IPS-11a (cell line): ENCODE measurements at regions not wholly inside any gene's neighbourhood (a gene's known extent, or its start where the extent isn't known, plus 50 kb on each side); places are given as distances from the start of the nearest gene placed in this dataset.
A peak's percentile ranks its signal among the peaks of the same experiment; 100 is the strongest.

Experiments
- H3K4me3 ChIP-seq: one replicate; pipeline ENCODE4 v1.5.1; 2013; ENCODE audit warnings: low read depth, low read length, control low read depth

- no peak overlapping the region for H3K4me3 ChIP-seq
Observed at GRCh38 chr20:63117151-63117550, 98.8 kb downstream of the YTHDF1 start.

DNA sequence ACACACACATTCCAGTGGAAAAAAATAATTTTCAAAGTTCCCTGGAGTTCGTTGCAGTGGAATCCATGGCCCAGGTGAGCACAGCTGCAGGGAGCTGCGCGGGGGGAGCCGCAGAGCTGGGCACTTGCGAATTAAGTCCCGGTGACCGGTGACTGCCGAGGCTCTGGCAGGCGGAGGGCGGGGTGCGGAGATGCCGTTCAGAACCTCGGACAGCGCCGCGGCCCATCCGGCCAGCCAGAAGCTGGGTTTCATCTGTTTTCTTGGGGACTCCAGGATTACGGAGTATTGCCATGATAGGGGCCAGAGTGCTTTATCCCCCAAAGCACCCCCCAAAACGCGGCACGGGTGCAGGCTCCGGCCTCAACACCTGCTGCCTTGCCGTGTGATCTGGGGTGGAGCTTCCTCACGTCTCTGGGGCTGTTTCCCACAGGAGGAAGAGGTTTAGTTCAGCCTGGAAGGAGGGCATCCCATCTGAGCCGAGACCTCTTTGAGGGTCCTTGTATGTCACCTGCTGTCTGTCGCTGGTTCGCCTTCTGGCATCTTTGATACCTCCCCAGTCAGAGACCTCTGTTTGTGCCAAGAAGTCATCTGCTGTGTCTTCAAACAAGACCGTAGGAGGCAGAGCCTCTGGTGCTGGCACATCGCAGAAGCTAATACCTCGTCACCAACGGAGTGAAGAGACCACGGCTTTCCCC, 99.4 kb downstream of the YTHDF1 start:
- no peak overlapping the region for H3K4me3 ChIP-seq

DNA sequence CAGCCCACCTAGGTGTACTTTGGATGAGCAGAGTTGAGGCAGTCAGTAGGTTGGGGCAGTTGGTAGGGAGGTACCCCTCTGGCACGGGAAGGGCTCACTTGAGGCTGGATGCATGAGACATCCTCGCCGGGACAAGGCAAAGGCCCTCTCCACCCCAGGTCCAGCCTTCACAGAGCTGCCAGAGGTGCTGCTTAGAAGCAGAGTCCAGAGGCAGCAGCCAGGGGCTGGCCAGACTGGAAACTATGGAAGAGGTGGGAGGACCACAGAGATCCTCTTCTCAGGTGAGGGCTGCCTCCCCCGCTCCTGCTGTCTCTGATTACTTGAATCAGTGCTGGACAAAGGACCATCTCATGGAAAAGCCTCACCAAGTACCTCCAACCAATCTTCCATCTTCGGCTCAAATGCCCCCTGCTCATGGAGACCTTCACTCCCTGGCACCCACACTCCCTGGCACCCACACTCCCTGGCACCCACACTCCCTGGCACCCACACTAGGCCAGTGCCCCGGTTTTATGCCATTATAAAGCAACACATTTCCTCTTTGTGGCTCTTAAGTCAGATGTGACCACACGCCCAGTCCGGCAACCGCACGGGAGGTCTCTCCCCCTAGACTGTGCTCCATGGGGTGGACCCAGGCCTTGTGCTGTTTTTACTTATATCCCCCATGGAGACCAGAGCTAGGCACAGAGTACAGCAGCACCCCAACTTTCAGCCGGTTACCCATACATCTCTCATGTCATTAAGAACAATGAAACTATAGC, 100.1 kb downstream of the YTHDF1 start:
- no peak overlapping the region for H3K4me3 ChIP-seq

- no peak overlapping the region for H3K4me3 ChIP-seq
Observed at GRCh38 chr20:63114693-63115311, 101.1 kb downstream of the YTHDF1 start.

DNA sequence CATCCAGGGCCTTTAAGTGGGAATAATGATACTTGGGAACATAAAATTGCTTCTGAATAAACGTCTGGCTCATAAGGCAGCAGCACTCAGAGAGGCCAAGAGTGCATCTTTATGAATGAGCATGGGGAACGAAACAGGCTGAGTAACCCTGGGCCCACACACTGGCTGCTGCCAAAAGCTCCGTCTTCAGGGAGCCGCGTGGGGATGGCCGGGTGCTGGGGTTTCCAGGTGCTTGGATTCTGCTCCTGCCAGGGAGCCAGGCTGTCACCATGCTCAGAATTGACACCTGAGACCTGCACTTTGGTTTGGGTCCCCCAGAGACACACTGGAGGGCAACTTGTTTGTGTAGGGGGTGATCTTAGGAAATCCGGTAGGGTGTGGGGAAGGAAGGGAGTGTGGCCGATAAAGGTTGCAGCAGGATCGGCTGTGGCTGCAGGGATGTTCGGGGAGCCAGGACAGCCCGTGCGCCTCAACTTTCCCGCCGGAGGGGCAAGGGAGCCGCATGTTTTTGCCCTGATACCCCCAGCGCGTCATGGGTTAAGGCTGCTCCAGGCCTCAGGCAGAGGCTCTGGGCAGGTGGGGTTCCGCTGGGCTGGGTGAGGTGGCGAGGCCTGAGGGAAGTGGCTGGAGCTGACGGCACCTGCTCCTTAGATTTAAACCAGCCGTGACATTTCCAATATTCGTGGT, 101.8 kb downstream of the YTHDF1 start:
- no peak overlapping the region for H3K4me3 ChIP-seq

- no peak overlapping the region for H3K4me3 ChIP-seq
Observed at GRCh38 chr20:63112491-63113219, 103.3 kb downstream of the YTHDF1 start.

- no peak overlapping the region for H3K4me3 ChIP-seq
Observed at GRCh38 chr20:63108247-63108646, 101.5 kb upstream of the BHLHE23 start.

DNA sequence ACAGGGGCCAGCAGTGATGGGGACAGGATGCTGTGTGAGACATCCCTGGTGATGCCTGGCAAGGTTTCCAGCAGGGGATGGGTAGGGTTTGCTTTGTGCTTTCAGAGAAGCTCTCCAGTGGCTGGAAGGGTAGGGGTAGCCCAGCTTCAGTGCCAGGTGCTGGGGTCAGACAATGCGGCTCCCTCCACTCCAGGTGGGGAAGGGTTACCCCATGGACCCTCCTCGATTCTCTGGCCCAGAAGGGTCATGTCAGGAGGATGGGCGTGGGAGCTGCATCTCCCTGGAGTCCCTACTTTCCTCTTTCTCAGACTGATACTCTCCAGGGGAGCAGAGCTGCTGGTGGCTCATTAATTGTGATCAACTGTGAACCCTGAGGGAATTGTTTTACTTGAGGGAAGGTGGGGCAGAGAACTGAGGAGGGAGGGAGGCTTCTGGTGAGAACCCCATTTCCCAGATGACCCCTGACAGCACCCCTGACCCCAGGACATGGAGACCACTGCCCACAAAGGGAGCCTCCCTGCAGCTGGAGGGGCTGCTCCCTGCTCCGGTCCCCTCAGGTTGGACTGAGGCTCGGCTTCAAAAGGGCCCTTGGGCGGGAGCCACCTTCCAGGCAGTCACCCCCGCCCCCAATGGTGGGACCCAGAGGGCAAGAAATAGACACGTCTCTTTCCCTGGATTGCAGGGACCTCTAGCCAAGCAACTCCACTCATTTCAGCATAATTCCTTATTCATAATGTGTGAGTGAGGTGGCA, 100.9 kb upstream of the BHLHE23 start:
- no peak overlapping the region for H3K4me3 ChIP-seq

DNA sequence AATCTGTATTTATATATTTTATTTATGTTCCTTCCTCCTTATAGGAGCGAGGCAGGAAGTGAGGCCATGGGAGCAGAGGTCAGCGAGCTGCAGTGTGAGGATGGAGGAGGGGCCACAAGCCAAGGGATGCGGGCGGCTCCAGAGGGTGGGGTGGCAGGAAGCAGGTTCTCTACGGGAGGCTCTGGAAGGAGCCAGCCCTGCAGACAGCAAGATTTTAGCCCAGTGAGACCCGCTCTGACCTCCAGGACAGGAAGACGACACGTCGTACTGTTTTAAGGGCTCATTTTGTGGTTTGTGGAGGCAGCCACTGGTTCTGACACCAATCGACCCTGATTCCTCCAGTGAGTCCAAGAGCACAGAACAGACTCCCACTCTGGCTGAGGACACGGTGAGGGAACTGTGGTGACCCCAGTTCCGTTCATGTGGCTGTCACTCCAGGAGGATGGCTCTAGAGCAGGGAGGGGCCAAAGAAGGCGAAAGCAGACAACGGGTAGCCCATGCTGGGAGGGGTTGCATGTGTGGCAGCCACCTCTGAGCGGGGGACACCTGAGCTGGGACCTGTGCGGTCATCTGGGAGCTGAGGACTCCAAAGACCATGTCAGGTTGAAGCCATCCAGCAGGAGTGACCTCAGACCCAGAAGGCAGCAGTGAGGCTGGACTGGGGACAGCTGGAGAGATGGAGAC, 100.1 kb upstream of the BHLHE23 start:
- no peak overlapping the region for H3K4me3 ChIP-seq

DNA sequence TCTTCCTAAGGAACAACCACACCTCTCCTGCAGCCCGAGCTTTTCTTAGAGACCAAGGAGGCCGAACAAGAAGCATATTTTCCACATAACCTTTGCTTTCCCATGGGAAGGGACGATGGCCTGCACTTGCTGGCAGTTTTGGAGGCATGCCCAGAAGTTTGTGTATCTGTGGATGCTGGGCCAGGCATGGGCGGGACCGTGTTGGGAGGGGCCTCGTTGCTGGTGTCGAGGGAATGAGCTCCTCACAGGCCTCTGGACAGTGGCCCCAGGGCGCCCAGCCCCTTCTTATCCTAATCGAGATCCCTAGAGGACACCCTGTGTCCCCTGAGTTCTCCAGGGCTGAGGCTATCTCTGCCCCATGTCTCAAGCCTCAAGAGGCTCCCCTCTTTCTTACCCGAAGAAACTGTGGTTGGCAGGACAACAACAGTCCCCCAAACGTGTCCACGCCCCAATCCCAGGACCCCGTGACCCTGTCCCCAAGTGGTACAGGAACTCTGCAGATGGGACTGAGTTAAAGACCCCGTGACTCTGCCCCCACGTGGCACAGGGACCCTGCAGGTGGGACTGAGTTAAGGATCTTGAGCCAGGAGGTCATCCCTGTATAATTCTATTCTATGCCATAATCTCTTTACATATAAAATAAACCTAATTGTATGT, 99.5 kb upstream of the BHLHE23 start:
- H3K4me3 ChIP-seq = no peak overlapping the region

DNA sequence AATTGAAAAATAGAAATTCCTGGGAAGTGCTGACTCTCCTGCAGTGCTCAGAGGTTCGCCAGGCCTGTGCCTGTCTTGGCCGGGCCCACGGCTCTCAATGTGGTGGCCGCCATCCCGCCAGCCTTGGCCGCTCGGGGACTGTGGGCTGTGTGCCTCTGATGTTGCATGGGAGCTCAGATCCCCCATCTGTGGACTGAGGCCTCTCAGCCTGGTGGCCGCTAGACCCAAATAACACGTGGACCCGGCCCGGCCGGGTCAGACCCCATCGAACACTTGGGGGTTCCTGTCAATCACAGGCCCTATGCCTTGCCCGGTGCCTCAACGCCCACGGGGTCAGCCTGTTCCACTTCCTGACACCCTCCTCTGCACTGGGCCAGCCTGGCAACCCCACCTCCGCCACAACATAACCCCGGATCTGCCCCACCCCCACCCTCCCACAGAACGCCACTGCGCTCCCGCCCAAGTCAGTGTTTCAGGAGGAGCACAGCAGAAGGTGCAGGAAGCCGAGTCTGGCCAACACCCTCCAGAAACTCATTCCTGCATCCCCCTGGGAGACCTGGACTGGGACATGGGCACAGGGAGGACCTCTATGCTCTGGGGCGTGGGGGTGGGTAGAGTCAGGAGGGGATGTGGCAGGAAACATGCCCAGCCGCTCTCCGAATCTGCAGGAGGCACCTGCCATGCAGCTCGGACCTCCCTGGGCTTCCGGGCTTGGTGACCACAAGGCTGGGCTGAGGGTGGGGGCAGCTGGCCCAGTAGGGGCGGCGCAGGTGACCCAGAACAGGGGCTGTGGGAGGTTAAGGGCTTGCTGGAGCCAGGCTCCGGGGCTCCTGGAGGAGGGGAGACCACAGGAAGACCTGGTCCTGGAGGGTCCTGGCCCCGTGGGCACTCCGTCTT, 98.7 kb upstream of the BHLHE23 start:
- no peak overlapping the region for H3K4me3 ChIP-seq

GRCh38 chr20:63104312-63105181, 97.8 kb upstream of the BHLHE23 start:
- no peak overlapping the region for H3K4me3 ChIP-seq

- no peak overlapping the region for H3K4me3 ChIP-seq
Observed at GRCh38 chr20:63103402-63104311, 96.9 kb upstream of the BHLHE23 start.

GRCh38 chr20:63102721-63103375, 96.1 kb upstream of the BHLHE23 start:
- H3K4me3 ChIP-seq = peak overlapping the region; percentile 4
